Endometrium (tissue), 2 donors: ENCODE measurements at regions not wholly inside any gene's neighbourhood (a gene's known extent, or its start where the extent isn't known, plus 50 kb on each side); places are given as distances from the start of the nearest gene placed in this dataset.
"Not testable (repeated sequence)": the region's sequence is repeated elsewhere in the genome, so short reads cannot be mapped to it uniquely, and the experiment has no call there.

ENCODE experiments used
- FAIRE-seq: peaks from 2 replicates; lab custom pipeline; 2012; peaks lifted over from hg19 to GRCh38; lab: Jason Lieb, UNC
- donor health status: control.
- donor health status: control.

- no peak for FAIRE-seq
Measured at GRCh38 chr6:149127212-149127611, 190.3 kb upstream of the TAB2 start.

GRCh38 chr6:149128489-149129145 is 188.9 kb upstream of the TAB2 start:
- FAIRE-seq = no peak

GRCh38 chr6:149129371-149130077 is 188.0 kb upstream of the TAB2 start:
- FAIRE-seq = no peak

- no peak for FAIRE-seq
Measured at GRCh38 chr6:149130090-149130489, 187.4 kb upstream of the TAB2 start.

DNA sequence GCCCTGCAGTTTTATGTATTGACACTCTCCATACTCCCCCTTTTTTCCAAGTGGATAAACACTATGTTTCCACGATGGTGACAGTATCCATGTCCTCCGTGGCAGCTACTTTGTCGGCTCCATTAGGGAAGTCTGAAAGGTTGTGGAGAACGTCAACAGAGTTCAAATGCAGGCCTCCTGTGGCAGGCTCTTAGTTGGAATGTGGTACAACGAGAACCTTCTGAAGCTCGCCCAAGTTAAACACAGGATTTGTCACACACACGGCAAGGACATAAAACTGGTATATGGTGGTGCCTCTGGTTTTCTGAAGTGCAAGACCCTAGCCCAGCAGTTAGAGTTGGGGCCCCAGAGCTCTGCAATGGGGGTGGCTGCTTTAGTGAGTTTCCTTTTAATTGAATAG is 187.0 kb upstream of the TAB2 start:
- no peak for FAIRE-seq

GRCh38 chr6:149131891-149132290 is 185.6 kb upstream of the TAB2 start:
- FAIRE-seq = no peak

GRCh38 chr6:149132336-149132735 is 185.2 kb upstream of the TAB2 start:
- no peak for FAIRE-seq

- FAIRE-seq = peak; percentile 95
Measured at GRCh38 chr6:149134511-149134933, 183.0 kb upstream of the TAB2 start.

GRCh38 chr6:149135809-149136208 is 181.7 kb upstream of the TAB2 start:
- FAIRE-seq = no peak

GRCh38 chr6:149136273-149136912 is 181.1 kb upstream of the TAB2 start:
- no peak for FAIRE-seq

- FAIRE-seq = no peak
Measured at GRCh38 chr6:149136913-149137286, 180.6 kb upstream of the TAB2 start.

DNA sequence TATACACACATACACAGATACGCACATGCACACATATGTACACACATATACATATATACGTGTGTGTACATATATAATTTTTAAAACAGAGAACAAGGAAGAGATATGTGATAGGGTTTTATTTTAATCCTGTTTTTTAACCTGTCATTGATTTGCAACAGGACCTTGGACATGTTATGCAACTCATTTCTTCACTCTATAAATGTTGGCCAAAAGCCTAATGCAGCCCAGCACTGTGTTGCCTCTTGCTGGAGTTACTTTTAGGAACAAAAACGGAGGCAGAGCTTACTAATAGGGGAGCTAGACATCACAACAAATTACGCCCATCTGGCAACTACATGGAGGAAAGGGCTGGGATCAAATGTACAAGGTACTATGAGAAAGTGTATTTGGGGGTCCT is 179.9 kb upstream of the TAB2 start:
- FAIRE-seq = no peak

- FAIRE-seq = no peak
Measured at GRCh38 chr6:149138089-149138488, 179.4 kb upstream of the TAB2 start.

DNA sequence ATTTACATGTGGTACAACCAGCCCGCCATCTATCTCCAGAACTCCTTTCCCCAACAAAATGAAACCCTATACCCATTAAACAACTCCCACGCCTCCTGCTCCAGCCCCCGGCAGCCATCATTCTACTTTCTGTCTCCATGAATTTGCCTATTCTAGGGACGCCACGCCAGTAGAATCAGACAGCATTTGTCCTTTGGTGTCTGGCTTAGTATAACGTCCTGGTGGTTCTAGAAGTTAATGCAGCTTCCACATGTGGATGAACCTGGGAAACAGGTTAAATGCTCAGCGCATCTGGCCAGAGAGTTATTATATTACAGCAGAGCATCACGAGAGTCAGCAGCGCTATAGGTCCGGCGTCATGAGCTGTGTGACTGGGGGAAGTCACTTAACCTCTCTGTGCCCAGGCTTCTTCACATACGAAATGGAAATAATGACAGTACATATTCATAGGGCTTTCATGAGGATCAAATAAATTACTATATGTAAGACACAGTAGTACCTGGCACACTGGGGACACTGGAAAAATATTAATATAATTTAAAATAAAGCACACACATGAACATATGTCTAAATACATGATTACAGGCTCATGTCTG is 178.7 kb upstream of the TAB2 start:
- FAIRE-seq = no peak

DNA sequence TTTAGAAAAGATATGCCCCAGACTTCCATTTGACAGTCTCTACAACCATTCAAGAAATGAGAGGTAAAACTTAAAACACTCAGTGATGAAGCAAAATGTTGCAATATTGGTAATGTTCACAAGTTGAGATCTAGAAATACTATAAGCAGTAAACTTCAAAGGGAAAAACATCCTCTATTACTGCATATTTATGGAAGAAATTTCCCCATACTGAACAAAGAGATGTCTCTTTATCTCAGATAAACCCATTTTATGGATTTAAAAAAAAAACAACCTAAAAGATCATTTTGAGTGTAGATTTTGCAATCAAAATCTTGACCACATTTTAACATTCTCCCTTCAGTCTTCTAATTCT is 177.8 kb upstream of the TAB2 start:
- no peak for FAIRE-seq

DNA sequence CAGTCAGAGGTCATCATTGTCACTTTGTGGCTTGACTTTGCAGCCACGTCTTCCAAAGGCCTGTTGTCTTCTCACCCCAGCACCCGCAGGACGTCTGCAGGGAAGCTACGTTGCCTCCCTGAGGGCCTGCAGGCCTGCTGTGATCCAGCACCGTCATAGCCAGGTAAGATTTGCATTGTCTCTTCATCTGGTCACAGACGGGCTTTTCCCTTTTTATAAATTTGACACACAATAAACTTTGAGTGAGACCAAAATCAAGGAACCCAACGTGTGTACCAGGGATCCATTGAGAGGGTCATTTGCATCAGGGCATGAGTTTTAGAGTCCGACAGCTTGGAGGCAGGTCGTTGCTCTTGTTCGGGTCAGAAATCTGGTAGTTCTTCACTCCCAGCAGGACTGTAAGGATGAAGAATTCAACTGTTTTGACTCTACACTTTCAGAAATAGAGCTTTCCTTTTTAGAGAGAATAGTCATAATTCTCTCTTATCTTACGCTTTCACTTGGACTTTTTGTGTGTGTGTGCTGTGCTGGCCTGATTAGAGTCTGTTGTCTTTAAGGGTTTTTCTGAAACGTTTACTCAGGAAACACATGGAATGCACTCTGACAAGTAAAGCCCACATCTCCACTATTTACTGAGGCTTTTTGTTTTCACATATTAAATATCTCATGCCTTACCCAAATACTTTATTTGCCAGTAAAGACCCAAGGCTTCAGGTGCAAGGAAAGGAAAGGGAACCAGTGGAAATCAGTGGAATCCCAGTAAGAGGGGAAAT is 177.2 kb upstream of the TAB2 start:
- no peak for FAIRE-seq

DNA sequence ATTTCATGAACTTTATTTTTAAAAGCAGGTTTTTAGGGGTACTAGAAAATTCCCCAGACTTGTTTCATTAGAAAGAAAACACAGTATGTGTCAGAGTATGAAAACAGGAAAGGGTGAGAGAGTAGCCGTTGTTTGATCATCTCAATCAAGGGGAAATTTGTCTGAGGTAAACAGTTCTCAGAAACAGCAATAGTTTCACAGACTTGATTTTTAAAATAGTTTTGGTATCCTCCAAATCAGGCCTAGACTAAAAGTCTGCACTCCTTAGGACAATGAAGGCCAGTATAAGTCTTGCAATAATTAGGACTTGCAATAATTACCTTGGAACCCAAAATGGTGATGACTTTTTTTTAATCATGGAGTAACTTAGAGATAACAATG is 176.6 kb upstream of the TAB2 start:
- FAIRE-seq = no peak

DNA sequence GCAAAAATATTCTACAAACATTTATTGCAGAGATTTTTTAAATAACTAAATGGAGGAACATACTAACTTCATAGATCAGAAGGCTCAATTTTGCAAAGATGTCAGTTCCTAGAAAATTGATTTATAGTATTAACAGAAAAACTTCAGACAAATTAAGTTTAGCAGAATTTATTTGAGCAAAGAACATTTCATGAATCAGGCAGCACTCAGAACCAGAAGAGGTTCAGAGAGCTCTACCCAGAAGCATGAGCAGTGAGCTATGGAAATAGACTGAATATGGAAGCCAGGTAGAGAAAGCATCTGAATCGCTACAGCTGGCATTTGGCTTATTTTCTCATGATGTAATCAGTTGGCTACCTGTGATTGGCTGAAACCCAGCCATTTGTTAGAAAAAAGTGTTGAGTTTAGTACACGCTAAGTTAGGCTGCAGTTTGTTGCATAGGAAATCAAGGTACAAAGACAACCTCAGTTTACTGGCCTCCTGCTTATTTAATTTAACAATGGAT is 174.5 kb upstream of the TAB2 start:
- no peak for FAIRE-seq

DNA sequence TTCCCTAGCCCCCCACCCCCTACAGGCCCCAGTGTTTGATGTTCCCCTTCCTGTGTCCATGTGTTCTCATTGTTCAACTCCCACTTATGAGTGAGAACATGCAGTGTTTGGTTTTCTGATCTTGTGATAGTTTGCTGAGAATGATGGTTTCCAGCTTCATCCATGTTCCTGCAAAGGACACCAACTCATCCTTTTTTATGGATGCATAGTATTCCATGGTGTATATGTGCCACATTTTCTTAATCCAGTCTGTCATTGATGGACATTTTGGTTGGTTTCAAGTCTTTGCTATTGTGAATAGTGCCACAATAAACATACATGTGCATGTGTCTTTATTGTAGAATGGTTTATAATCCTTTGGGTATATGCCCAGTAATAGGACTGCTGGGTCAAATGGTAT is 171.7 kb upstream of the TAB2 start:
- not testable (repeated sequence) for FAIRE-seq

DNA sequence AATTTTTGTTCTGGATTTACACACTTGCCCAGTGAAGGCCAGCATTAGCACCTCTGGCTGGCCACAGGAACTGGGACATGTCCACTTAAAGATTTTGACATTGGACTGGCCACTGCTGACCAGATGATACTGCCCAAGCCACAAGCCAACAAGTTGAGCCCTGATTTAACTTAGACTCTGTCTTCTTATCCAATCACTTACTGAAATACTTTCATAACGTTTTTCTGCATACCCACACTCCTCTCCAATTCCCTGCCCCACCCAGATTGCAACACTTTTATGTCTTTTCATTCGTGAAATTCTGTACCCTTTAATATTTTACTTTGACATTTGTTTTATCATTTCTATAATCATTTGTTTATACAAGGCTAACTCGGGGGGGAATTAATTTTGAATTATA is 170.3 kb upstream of the TAB2 start:
- no peak for FAIRE-seq

GRCh38 chr6:149147938-149148718 is 169.4 kb upstream of the TAB2 start:
- FAIRE-seq = no peak

DNA sequence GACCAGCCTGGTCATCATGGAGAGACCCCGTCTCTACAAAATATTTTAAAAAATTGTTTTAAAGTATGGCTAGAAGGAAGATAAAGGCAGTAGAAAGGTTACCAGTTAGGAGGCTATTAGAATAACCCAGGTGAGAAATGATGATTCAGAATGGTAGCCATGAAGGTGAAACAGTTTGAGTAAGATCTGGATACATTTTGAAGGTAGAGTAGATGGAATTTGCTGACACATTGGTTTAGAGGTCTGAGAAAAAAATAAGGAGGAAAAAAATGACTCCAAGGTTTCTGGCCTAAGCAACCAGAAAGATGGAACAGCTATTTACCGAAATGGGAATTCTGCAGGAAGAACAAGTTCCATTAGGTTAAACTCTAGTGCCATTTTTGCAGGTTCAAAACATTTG is 167.9 kb upstream of the TAB2 start:
- no peak for FAIRE-seq
